CD4-positive, alpha-beta T cell treated with Interleukin-10 for 1 hour (primary cell): ENCODE measurements at regions not wholly inside any gene's neighbourhood (a gene's known extent, or its start where the extent isn't known, plus 50 kb on each side); places are given as distances from the start of the nearest gene placed in this dataset.

Experiments used
- DNase-seq: peaks from one replicate; pipeline ENCODE4 v3.0.0-alpha.2; 2020

GRCh38 chr1:187326557-187326956, 497.8 kb downstream of the PLA2G4A start:
- no peak for DNase-seq

GRCh38 chr1:187336441-187337168, 507.9 kb downstream of the PLA2G4A start:
- DNase-seq: no peak

- no peak for DNase-seq
These were observed 510.1 kb downstream of the PLA2G4A start for GRCh38 chr1:187338762-187339412.

- no peak for DNase-seq
These were observed 513.7 kb downstream of the PLA2G4A start for GRCh38 chr1:187342495-187342894.

GRCh38 chr1:187374082-187374481, 545.3 kb downstream of the PLA2G4A start:
- DNase-seq: no peak

GRCh38 chr1:187374742-187375141, 546.0 kb downstream of the PLA2G4A start:
- no peak for DNase-seq

- no peak for DNase-seq
These were observed 554.6 kb downstream of the PLA2G4A start for GRCh38 chr1:187383366-187383765.

GRCh38 chr1:187384504-187384903, 555.8 kb downstream of the PLA2G4A start:
- no peak for DNase-seq

GRCh38 chr1:187390215-187390818, 561.6 kb downstream of the PLA2G4A start:
- DNase-seq: no peak

- DNase-seq: no peak
These were observed 567.5 kb downstream of the PLA2G4A start for GRCh38 chr1:187396226-187396625.

- no peak for DNase-seq
These were observed 568.4 kb downstream of the PLA2G4A start for GRCh38 chr1:187396929-187397796.

- no peak for DNase-seq
These were observed 579.7 kb downstream of the PLA2G4A start for GRCh38 chr1:187408212-187409004.

- DNase-seq: no peak
These were observed 580.6 kb downstream of the PLA2G4A start for GRCh38 chr1:187409341-187409740.

GRCh38 chr1:187411118-187411517, 582.4 kb downstream of the PLA2G4A start:
- DNase-seq: no peak

- no peak for DNase-seq
These were observed 584.8 kb downstream of the PLA2G4A start for GRCh38 chr1:187413405-187414169.

- no peak for DNase-seq
These were observed 586.3 kb downstream of the PLA2G4A start for GRCh38 chr1:187415065-187415464.

- no peak for DNase-seq
These were observed 588.8 kb downstream of the PLA2G4A start for GRCh38 chr1:187417520-187417919.

GRCh38 chr1:187433598-187433997, 604.8 kb downstream of the PLA2G4A start:
- DNase-seq: no peak

- no peak for DNase-seq
These were observed 613.9 kb downstream of the PLA2G4A start for GRCh38 chr1:187442603-187443002.

GRCh38 chr1:187443939-187444338, 615.2 kb downstream of the PLA2G4A start:
- no peak for DNase-seq

GRCh38 chr1:187445066-187445465, 616.3 kb downstream of the PLA2G4A start:
- DNase-seq: no peak

- no peak for DNase-seq
These were observed 622.5 kb downstream of the PLA2G4A start for GRCh38 chr1:187451238-187451637.
